Heart left ventricle (tissue), 16 donors: ENCODE measurements at regions not wholly inside any gene's neighbourhood (a gene's known extent, or its start where the extent isn't known, plus 50 kb on each side); places are given as distances from the start of the nearest gene placed in this dataset.

ENCODE experiments used
- ATAC-seq, 4 donors: fragments of 200-7000 bp; cut with Tn5 transposase; one replicate each; pipeline ENCODE4 v1.9.1; 2020 to 2022; ENCODE audit warnings: moderate library complexity in 4 of 4, mild to moderate bottlenecking in 3 of 4, moderate number of reproducible peaks in 1 of 4
- DNase-seq, 5 donors: peaks; one replicate each; pipeline ENCODE4 v3.0.0-alpha.2; 2020
- H3K27ac ChIP-seq, 12 donors: fragments of 200-600 bp; sonication (generic) in 4 of 12; one replicate each; pipeline versions ENCODE4 v1.5.0 to v1.8.0; 2016 to 2022; ENCODE audit warnings: mild to moderate bottlenecking in 2 of 12
- H3K27me3 ChIP-seq, 9 donors: fragments of 200-600 bp; sonication (generic) in 2 of 9; one replicate each; pipeline versions ENCODE4 v1.5.1 to v1.8.0; 2016 to 2022; ENCODE audit warnings: mild to moderate bottlenecking in 3 of 9
- H3K36me3 ChIP-seq, 9 donors: fragments of 200-600 bp; sonication (generic) in 2 of 9; one replicate each; pipeline versions ENCODE4 v1.5.0 to v1.8.0; 2018 to 2022; ENCODE audit warnings: mild to moderate bottlenecking in 2 of 9
- H3K4me1 ChIP-seq, 12 donors: fragments of 200-600 bp; sonication (generic) in 4 of 12; one replicate each; pipeline versions ENCODE4 v1.5.0 to v1.8.0; 2016 to 2022; ENCODE audit warnings: mild to moderate bottlenecking in 3 of 12
- H3K4me3 ChIP-seq, 12 donors: fragments of 200-600 bp; sonication (generic) in 4 of 12; one replicate each; pipeline versions ENCODE4 v1.5.0 to v1.8.0; 2017 to 2022; ENCODE audit warnings: mild to moderate bottlenecking in 9 of 12, moderate library complexity in 4 of 12
- H3K9me3 ChIP-seq, 12 donors: fragments of 200-600 bp; sonication (generic) in 4 of 12; one replicate each; pipeline versions ENCODE4 v1.5.0 to v1.8.0; 2016 to 2022; ENCODE audit warnings: mild to moderate bottlenecking in 1 of 12
- CTCF ChIP-seq, 12 donors: fragments of 200-600 bp; sonication (generic) in 4 of 12; IDR thresholded peaks; one replicate each; pipeline versions ENCODE4 v1.5.0 to v1.8.0; 2018 to 2022; ENCODE audit warnings: antibody characterized with exemption in 12 of 12, mild to moderate bottlenecking in 5 of 12
- POLR2A ChIP-seq, 2 donors: fragments of 450-650 bp; IDR thresholded peaks; one replicate each; pipeline ENCODE4 v1.6.1; 2017; ENCODE audit warnings: antibody characterized with exemption in 2 of 2, mild to moderate bottlenecking in 2 of 2, moderate library complexity in 2 of 2
- WGBS, 4 donors: extraction: QIAGEN DNeasy Blood & Tissue Kit in 2 of 4; methylation state at CpG; one replicate each; pipeline versions ENCODE4 v1.1.5 to v1.1.7; 2013 to 2018; 5-methylcytosine and 5-hydroxymethylcytosine counted together
- intact Hi-C, 10 donors: fragments of 100-400 bp; cut with DNase I; formaldehyde crosslinking; loops; one replicate each; pipeline versions ENCODE4 v1.11.1 to v1.14.2; 2022
- donor health status: ischemic (EF 13 %, LVEDD 7.1; RV severe dilation, severe dysfunction).
- donor health status: healthy with polysubstance abuse.
- donor health status: DM: no; HTN: yes; CAD: no.
- donor health status: DM: no; HTN: no; CAD: no.
- donor health status: ischemic (EF 25% LVEDD 6.9; RV normal size, moderate dysfunction).
- donor health status: ischemic (EF 25% LVEDD 5.7; RV mildly dilated, moderate dysfunction).
- donor health status: healthy.
- donor health status: DM: yes; HTN: yes; CAD: no.
- donor health status: ischemic (EF 35%, LVEDD 5.7; RV mildly dilated, moderate dysfunction).
- donor health status: nonischemic (EF 11% LVEDD 7.7; RV severe dilation, severe dysfunction).
- donor health status: DM: yes; HTN: yes; CAD: no.
- donor health status: PGD.
- donor health status: ischemic (EF 29% LVEDD 5.4; RV normal size, mild dysfunction).
- donor health status: nonischemic (EF 23%, LVEDD 6.1; RV moderate dilation, normal function).

- no peaks in the 10 kb centered on the region for H3K27me3 ChIP-seq
- WGBS, 4 donors = 87 to 89% (median 88%) methylated on average over 15 of the region's 15 CpGs
- no peak overlapping the region for H3K4me3 ChIP-seq
- no peaks in the 10 kb centered on the region for H3K4me1 ChIP-seq
- no peaks in the 10 kb centered on the region for H3K36me3 ChIP-seq
- DNase-seq (no peak), ATAC-seq (no peak)
- peaks cover 0 to 5% (median 0%) of the 10 kb centered on the region in 12 donors for H3K9me3 ChIP-seq
- H3K27ac ChIP-seq = no peak overlapping the region
- intact Hi-C loops = no loop called here
- TF ChIP-seq CTCF (IDR thresholded peaks at IDR 0.05) (no peak), POLR2A (IDR thresholded peaks at IDR 0.05) (no peak)
These were observed 111.3 kb upstream of the FOXQ1 start for GRCh38 chr6:1200409-1201101.

GRCh38 chr6:1200081-1200408 lies 111.9 kb upstream of the FOXQ1 start:
- WGBS, 4 donors = 86 to 94% (median 90%) methylated on average over 2 of the region's 2 CpGs
- Histone ChIP-seq H3K27ac (no peak overlapping the region), H3K4me1 (no peaks in the 10 kb centered on the region), H3K4me3 (no peak overlapping the region), H3K27me3 (no peaks in the 10 kb centered on the region), H3K36me3 (no peaks in the 10 kb centered on the region), H3K9me3 (peaks cover 0 to 10% (median 2%) of the 10 kb centered on the region in 12 donors)
- no peak for DNase-seq
- intact Hi-C loops = no loop called here
- no peak for TF ChIP-seq CTCF (IDR thresholded peaks at IDR 0.05)
- TF ChIP-seq POLR2A (IDR thresholded peaks at IDR 0.05) = no peak
- ATAC-seq = no peak

GRCh38 chr6:1197309-1197708 lies 114.6 kb upstream of the FOXQ1 start:
- WGBS, 4 donors = 70 to 83% (median 82%) methylated on average over 3 of the region's 3 CpGs
- intact Hi-C loops = no loop called here

GRCh38 chr6:1191141-1191630 lies 120.7 kb upstream of the FOXQ1 start:
- DNase-seq = no peak
- H3K9me3 ChIP-seq = peaks cover 0 to 25% (median 2%) of the 10 kb centered on the region in 12 donors
- intact Hi-C loops = no loop called here
- H3K36me3 ChIP-seq = no peaks in the 10 kb centered on the region
- H3K27me3 ChIP-seq = peaks cover 0 to 3% (median 0%) of the 10 kb centered on the region in 9 donors
- ATAC-seq = no peak
- no peak overlapping the region for H3K27ac ChIP-seq
- no peak overlapping the region for H3K4me3 ChIP-seq
- no peaks in the 10 kb centered on the region for H3K4me1 ChIP-seq
- WGBS, 4 donors = 88 to 94% (median 89%) methylated on average over 11 of the region's 11 CpGs
- no peak for TF ChIP-seq POLR2A (IDR thresholded peaks at IDR 0.05)
- TF ChIP-seq CTCF (IDR thresholded peaks at IDR 0.05) = no peak

More at GRCh38 chr6:1197309-1197708, 114.6 kb upstream of the FOXQ1 start:
- ATAC-seq = no peak
- H3K4me1 ChIP-seq = no peaks in the 10 kb centered on the region
- TF ChIP-seq CTCF (IDR thresholded peaks at IDR 0.05) (no peak), POLR2A (IDR thresholded peaks at IDR 0.05) (no peak)
- H3K9me3 ChIP-seq = peaks cover 0 to 25% (median 2%) of the 10 kb centered on the region in 12 donors
- no peak overlapping the region for H3K4me3 ChIP-seq
- H3K36me3 ChIP-seq = no peaks in the 10 kb centered on the region
- no peak for DNase-seq
- no peak overlapping the region for H3K27ac ChIP-seq
- H3K27me3 ChIP-seq = peaks cover 0 to 3% (median 0%) of the 10 kb centered on the region in 9 donors
